ENCODE measurements at regions not wholly inside any gene's neighbourhood (a gene's known extent, or its start where the extent isn't known, plus 50 kb on each side); places are given as distances from the start of the nearest gene placed in this dataset.
"Not testable (repeated sequence)": the region's sequence is repeated elsewhere in the genome, so short reads cannot be mapped to it uniquely, and the experiment has no call there.

- not testable (repeated sequence) for DNase-seq
Measured at GRCh38 chr18:14991934-14992445, 244.0 kb downstream of the ANKRD30B start.

- not testable (repeated sequence) for DNase-seq
Measured at GRCh38 chr18:14992758-14993157, 244.8 kb downstream of the ANKRD30B start.

GRCh38 chr18:14995023-14995422 lies 247.1 kb downstream of the ANKRD30B start:
- not testable (repeated sequence) for DNase-seq

- DNase-seq = no peak
Measured at GRCh38 chr18:14997357-14997756, 249.4 kb downstream of the ANKRD30B start.

- not testable (repeated sequence) for DNase-seq
Measured at GRCh38 chr18:14997899-14998298, 249.9 kb downstream of the ANKRD30B start.

- not testable (repeated sequence) for DNase-seq
Measured at GRCh38 chr18:14998360-14999042, 250.5 kb downstream of the ANKRD30B start.

GRCh38 chr18:14999085-14999975 lies 251.4 kb downstream of the ANKRD30B start:
- no peak for DNase-seq

GRCh38 chr18:15000119-15001037 lies 252.4 kb downstream of the ANKRD30B start:
- not testable (repeated sequence) for DNase-seq

GRCh38 chr18:15001038-15001794 lies 253.2 kb downstream of the ANKRD30B start:
- DNase-seq = not testable (repeated sequence)

- DNase-seq = not testable (repeated sequence)
Measured at GRCh38 chr18:15001795-15002107, 253.8 kb downstream of the ANKRD30B start.

- DNase-seq = not testable (repeated sequence)
Measured at GRCh38 chr18:15002765-15003164, 254.8 kb downstream of the ANKRD30B start.

- not testable (repeated sequence) for DNase-seq
Measured at GRCh38 chr18:15003231-15003630, 255.3 kb downstream of the ANKRD30B start.

GRCh38 chr18:15003636-15004269 lies 255.8 kb downstream of the ANKRD30B start:
- DNase-seq = not testable (repeated sequence)

- not testable (repeated sequence) for DNase-seq
Measured at GRCh38 chr18:15004270-15004973, 256.4 kb downstream of the ANKRD30B start.

- DNase-seq = no peak
Measured at GRCh38 chr18:15005313-15006130, 257.6 kb downstream of the ANKRD30B start.

- not testable (repeated sequence) for DNase-seq
Measured at GRCh38 chr18:15006616-15007015, 258.6 kb downstream of the ANKRD30B start.

GRCh38 chr18:15026041-15026440 lies 278.1 kb downstream of the ANKRD30B start:
- DNase-seq = not testable (repeated sequence)

GRCh38 chr18:15028037-15028436 lies 280.1 kb downstream of the ANKRD30B start:
- DNase-seq = not testable (repeated sequence)

GRCh38 chr18:15060279-15060880 lies 312.4 kb downstream of the ANKRD30B start:
- not testable (repeated sequence) for DNase-seq

Measured in tongue (tissue), 1 donor.